Testis (tissue), 2 donors: ENCODE measurements at regions not wholly inside any gene's neighbourhood (a gene's known extent, or its start where the extent isn't known, plus 50 kb on each side); places are given as distances from the start of the nearest gene placed in this dataset.
"Not testable (repeated sequence)": the region's sequence is repeated elsewhere in the genome, so short reads cannot be mapped to it uniquely, and the experiment has no call there.

Experiments
- DNase-seq: peaks from one replicate; pipeline ENCODE4 v3.0.0-alpha.2; 2019
- H3K27ac ChIP-seq, 2 donors: fragments of 200-600 bp; sonication (generic); one replicate each; pipeline ENCODE4 v1.5.1; 2019
- H3K27me3 ChIP-seq: fragments of 200-600 bp; sonication (generic); one replicate; pipeline ENCODE4 v1.5.1; 2019
- H3K36me3 ChIP-seq: fragments of 200-600 bp; sonication (generic); one replicate; pipeline ENCODE4 v1.5.1; 2017; ENCODE audit warnings: low read depth; ENCODE audit errors: missing control alignments
- H3K4me1 ChIP-seq: fragments of 200-600 bp; sonication (generic); one replicate; pipeline ENCODE4 v1.5.1; 2019
- H3K4me3 ChIP-seq, 2 donors: fragments of 200-600 bp; sonication (generic); one replicate each; pipeline ENCODE4 v1.5.1; 2017 to 2019
- H3K9me3 ChIP-seq: fragments of 200-600 bp; sonication (generic); one replicate; pipeline ENCODE4 v1.5.1; 2017
- CTCF ChIP-seq, 3 experiments: fragments of 450-650 bp in 2 of 3; fragments of 200-600 bp in 1 of 3; sonication (generic) in 1 of 3; IDR thresholded peaks; one replicate each; pipeline ENCODE4 v1.5.1; 2016 to 2019; ENCODE audit warnings: antibody characterized with exemption in 3 of 3, mild to moderate bottlenecking in 2 of 3, moderate library complexity in 1 of 3
- POLR2A ChIP-seq: fragments of 450-650 bp; IDR thresholded peaks from one replicate; pipeline ENCODE4 v1.6.1; 2017; ENCODE audit warnings: antibody characterized with exemption, mild to moderate bottlenecking, moderate library complexity
- WGBS, 2 donors: methylation state at CpG; one replicate each; pipeline ENCODE4 v1.1.5; 2018; 5-methylcytosine and 5-hydroxymethylcytosine counted together
- intact Hi-C: fragments of 100-400 bp; cut with DNase I; formaldehyde crosslinking; loops from one replicate; pipeline ENCODE4 v1.15.1; 2023; ENCODE audit warnings: low total_unique reads

- Histone ChIP-seq H3K9me3 (no peaks in the 10 kb centered on the region), H3K4me3 (no peak overlapping the region), H3K27ac (no peak overlapping the region), H3K4me1 (no peaks in the 10 kb centered on the region), H3K36me3 (no peaks in the 10 kb centered on the region), H3K27me3 (no peaks in the 10 kb centered on the region)
- WGBS, 2 donors, result 78 to 87% methylated on average over 8 of the region's 8 CpGs
- TF ChIP-seq CTCF (IDR thresholded peaks at IDR 0.05) (no peak), POLR2A (no peak)
- intact Hi-C loops, result no loop called here
- DNase-seq, result no peak
These were observed 114.0 kb downstream of the KLHL28 start for GRCh38 chr14:44847526-44848309.

GRCh38 chr14:44846232-44846824, 115.4 kb downstream of the KLHL28 start:
- TF ChIP-seq CTCF (IDR thresholded peaks at IDR 0.05), result peak; percentile 41 to 82 (median 44)
- no peak for TF ChIP-seq POLR2A

GRCh38 chr14:44835928-44836327, 125.8 kb downstream of the KLHL28 start:
- H3K27me3 ChIP-seq, intact Hi-C loops, H3K4me3 ChIP-seq, H3K36me3 ChIP-seq, DNase-seq, H3K27ac ChIP-seq, H3K9me3 ChIP-seq, H3K4me1 ChIP-seq: not testable (repeated sequence)
- WGBS, 2 donors, result 78 to 91% methylated on average over 9 of the region's 9 CpGs

More at GRCh38 chr14:44846232-44846824, 115.4 kb downstream of the KLHL28 start:
- Histone ChIP-seq H3K27me3 (no peaks in the 10 kb centered on the region), H3K4me3 (no peak overlapping the region), H3K9me3 (no peaks in the 10 kb centered on the region), H3K27ac (no peak overlapping the region), H3K4me1 (no peaks in the 10 kb centered on the region), H3K36me3 (no peaks in the 10 kb centered on the region)
- intact Hi-C loops, result no loop called here
- DNase-seq, result peak; percentile 25
- WGBS, 2 donors, result 31 to 36% methylated on average over 4 of the region's 4 CpGs

- Histone ChIP-seq H3K9me3 (no peaks in the 10 kb centered on the region), H3K4me3 (no peak overlapping the region), H3K27me3 (no peaks in the 10 kb centered on the region), H3K4me1 (no peaks in the 10 kb centered on the region), H3K27ac (no peak overlapping the region), H3K36me3 (no peaks in the 10 kb centered on the region)
- intact Hi-C loops, result no loop called here
- TF ChIP-seq POLR2A (no peak), CTCF (IDR thresholded peaks at IDR 0.05) (no peak)
- WGBS, 2 donors, result 13 to 23% methylated on average over 1 of the region's 1 CpG
- DNase-seq, result no peak
These were observed 128.2 kb downstream of the KLHL28 start for GRCh38 chr14:44833376-44834060.

GRCh38 chr14:44830371-44830770, 131.4 kb downstream of the KLHL28 start:
- Histone ChIP-seq H3K27ac (no peak overlapping the region), H3K9me3 (no peaks in the 10 kb centered on the region), H3K4me3 (no peak overlapping the region), H3K4me1 (no peaks in the 10 kb centered on the region), H3K27me3 (no peaks in the 10 kb centered on the region), H3K36me3 (no peaks in the 10 kb centered on the region)
- no peak for TF ChIP-seq POLR2A
- TF ChIP-seq CTCF (IDR thresholded peaks at IDR 0.05), result no peak
- intact Hi-C loops, result no loop called here
- WGBS, 2 donors, result 75 to 93% methylated on average over 1 of the region's 1 CpG
- no peak for DNase-seq
